Choroid plexus epithelial cell (primary cell): ENCODE measurements at regions not wholly inside any gene's neighbourhood (a gene's known extent, or its start where the extent isn't known, plus 50 kb on each side); places are given as distances from the start of the nearest gene placed in this dataset.
"Not testable (repeated sequence)": the region's sequence is repeated elsewhere in the genome, so short reads cannot be mapped to it uniquely, and the experiment has no call there.

Experiments used
- DNase-seq: peaks from one replicate; pipeline ENCODE4 v3.0.0-alpha.2; 2010; ENCODE audit warnings: low read depth
- H3K4me3 ChIP-seq: 2 replicates; pipeline ENCODE4 v1.5.1; 2011; ENCODE audit warnings: low read depth, mild to moderate bottlenecking, control low read depth, low read length, moderate library complexity
- CTCF ChIP-seq: conservative IDR thresholded peaks from 2 replicates; pipeline ENCODE4 v1.5.1; 2011; ENCODE audit warnings: low read depth, mild to moderate bottlenecking, control low read depth, inconsistent platforms, low read length, moderate library complexity

- no peak for DNase-seq
- no peak for TF ChIP-seq CTCF
- H3K4me3 ChIP-seq = no peak overlapping the region
Measured at GRCh38 chr6:128710315-128710714, 172.6 kb upstream of the LAMA2 start.

GRCh38 chr6:128704601-128705000, 178.3 kb upstream of the LAMA2 start:
- no peak for DNase-seq
- H3K4me3 ChIP-seq = no peak overlapping the region
- TF ChIP-seq CTCF = no peak

- not testable (repeated sequence) for H3K4me3 ChIP-seq, DNase-seq
Measured at GRCh38 chr6:128703794-128704193, 179.1 kb upstream of the LAMA2 start.

- peak; percentile 63 for DNase-seq
- no peak overlapping the region for H3K4me3 ChIP-seq
- no peak for TF ChIP-seq CTCF
Measured at GRCh38 chr6:128696691-128697689, 176.6 kb upstream of the PTPRK start.

GRCh38 chr6:128694303-128695009, 174.1 kb upstream of the PTPRK start:
- H3K4me3 ChIP-seq = no peak overlapping the region
- DNase-seq = no peak
- TF ChIP-seq CTCF = no peak

GRCh38 chr6:128690063-128690462, 169.7 kb upstream of the PTPRK start:
- no peak for DNase-seq
- no peak overlapping the region for H3K4me3 ChIP-seq
- TF ChIP-seq CTCF = no peak

GRCh38 chr6:128686084-128686483, 165.7 kb upstream of the PTPRK start:
- no peak overlapping the region for H3K4me3 ChIP-seq
- no peak for DNase-seq
- no peak for TF ChIP-seq CTCF
